B cell (primary cell): ENCODE measurements at regions not wholly inside any gene's neighbourhood (a gene's known extent, or its start where the extent isn't known, plus 50 kb on each side); places are given as distances from the start of the nearest gene placed in this dataset.

Source experiments
- EZH2 ChIP-seq: IDR thresholded peaks from 2 replicates; pipeline ENCODE4 v1.6.1; 2012; ENCODE audit warnings: borderline replicate concordance, low read depth, mild to moderate bottlenecking, moderate library complexity, low read length; ENCODE audit not compliant: insufficient read depth, poor library complexity, severe bottlenecking
- TF ChIP-seq, protein P1 (sequence below): fragments of 200-600 bp; IDR thresholded peaks from one replicate; pipeline ENCODE4 v1.8.0; 2022; ENCODE audit warnings: antibody characterized with exemption, mild to moderate bottlenecking

DNA sequence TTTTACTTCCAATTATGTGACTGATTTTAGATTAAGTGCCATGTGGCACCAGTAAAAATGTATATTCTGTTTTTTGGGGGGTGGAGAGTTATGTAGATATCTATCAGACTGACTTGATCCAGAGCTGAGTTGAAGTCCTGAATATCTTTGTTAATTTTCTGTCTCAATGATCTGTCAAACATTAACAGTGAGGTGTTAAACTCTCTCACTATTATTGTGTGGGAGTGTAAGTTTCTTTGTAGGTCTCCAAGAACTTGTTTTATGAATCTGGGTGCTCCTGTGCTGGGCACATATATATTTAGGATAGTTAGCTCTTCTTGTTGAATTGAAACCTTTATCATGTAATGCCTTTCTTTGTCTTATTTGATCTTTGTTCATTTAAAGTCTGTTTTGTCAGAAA is 276.5 kb upstream of the USP25 start:
- TF ChIP-seq, protein P1, sequence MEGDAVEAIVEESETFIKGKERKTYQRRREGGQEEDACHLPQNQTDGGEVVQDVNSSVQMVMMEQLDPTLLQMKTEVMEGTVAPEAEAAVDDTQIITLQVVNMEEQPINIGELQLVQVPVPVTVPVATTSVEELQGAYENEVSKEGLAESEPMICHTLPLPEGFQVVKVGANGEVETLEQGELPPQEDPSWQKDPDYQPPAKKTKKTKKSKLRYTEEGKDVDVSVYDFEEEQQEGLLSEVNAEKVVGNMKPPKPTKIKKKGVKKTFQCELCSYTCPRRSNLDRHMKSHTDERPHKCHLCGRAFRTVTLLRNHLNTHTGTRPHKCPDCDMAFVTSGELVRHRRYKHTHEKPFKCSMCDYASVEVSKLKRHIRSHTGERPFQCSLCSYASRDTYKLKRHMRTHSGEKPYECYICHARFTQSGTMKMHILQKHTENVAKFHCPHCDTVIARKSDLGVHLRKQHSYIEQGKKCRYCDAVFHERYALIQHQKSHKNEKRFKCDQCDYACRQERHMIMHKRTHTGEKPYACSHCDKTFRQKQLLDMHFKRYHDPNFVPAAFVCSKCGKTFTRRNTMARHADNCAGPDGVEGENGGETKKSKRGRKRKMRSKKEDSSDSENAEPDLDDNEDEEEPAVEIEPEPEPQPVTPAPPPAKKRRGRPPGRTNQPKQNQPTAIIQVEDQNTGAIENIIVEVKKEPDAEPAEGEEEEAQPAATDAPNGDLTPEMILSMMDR = no peak
- no peak for TF ChIP-seq EZH2
